ENCODE measurements at regions not wholly inside any gene's neighbourhood (a gene's known extent, or its start where the extent isn't known, plus 50 kb on each side); places are given as distances from the start of the nearest gene placed in this dataset.
"Not testable (repeated sequence)": the region's sequence is repeated elsewhere in the genome, so short reads cannot be mapped to it uniquely, and the experiment has no call there.

- intact Hi-C loops (cut with micrococcal nuclease): no loop called here
- no peaks in the 10 kb centered on the region for H3K9me3 Mint-ChIP-seq
- no peaks in the 10 kb centered on the region for H3K36me3 Mint-ChIP-seq (ENCODE audit: low read depth)
- no peak for DNase-seq (ENCODE audit: low spot score)
- H3K4me1 Mint-ChIP-seq (ENCODE audit: low read depth): no peaks in the 10 kb centered on the region
- H3K27me3 Mint-ChIP-seq (ENCODE audit: low read depth): no peaks in the 10 kb centered on the region
- no peak overlapping the region for H3K27ac Mint-ChIP-seq
- H3K4me3 Mint-ChIP-seq (ENCODE audit: low read depth): no peak overlapping the region
These were observed 622.4 kb upstream of the TBX3 start for GRCh38 chr12:115306380-115306779.

GRCh38 chr12:115305867-115306266, 621.9 kb upstream of the TBX3 start:
- Mint-ChIP-seq H3K9me3 (no peaks in the 10 kb centered on the region), H3K27ac (no peak overlapping the region), H3K36me3 (ENCODE audit: low read depth) (no peaks in the 10 kb centered on the region), H3K4me3 (ENCODE audit: low read depth) (no peak overlapping the region), H3K4me1 (ENCODE audit: low read depth) (no peaks in the 10 kb centered on the region), H3K27me3 (ENCODE audit: low read depth) (no peaks in the 10 kb centered on the region)
- intact Hi-C loops (cut with micrococcal nuclease): no loop called here
- no peak for DNase-seq (ENCODE audit: low spot score)

GRCh38 chr12:115305275-115305674, 621.3 kb upstream of the TBX3 start:
- H3K27me3 Mint-ChIP-seq (ENCODE audit: low read depth): no peaks in the 10 kb centered on the region
- intact Hi-C loops (cut with micrococcal nuclease): no loop called here
- no peaks in the 10 kb centered on the region for H3K4me1 Mint-ChIP-seq (ENCODE audit: low read depth)
- no peaks in the 10 kb centered on the region for H3K36me3 Mint-ChIP-seq (ENCODE audit: low read depth)
- no peak overlapping the region for H3K27ac Mint-ChIP-seq
- no peaks in the 10 kb centered on the region for H3K9me3 Mint-ChIP-seq
- no peak for DNase-seq (ENCODE audit: low spot score)
- no peak overlapping the region for H3K4me3 Mint-ChIP-seq (ENCODE audit: low read depth)

GRCh38 chr12:115303723-115304309, 619.8 kb upstream of the TBX3 start:
- DNase-seq (ENCODE audit: low spot score): no peak
- H3K36me3 Mint-ChIP-seq (ENCODE audit: low read depth): no peaks in the 10 kb centered on the region
- intact Hi-C loops (cut with micrococcal nuclease): no loop called here
- no peaks in the 10 kb centered on the region for H3K9me3 Mint-ChIP-seq
- H3K27me3 Mint-ChIP-seq (ENCODE audit: low read depth): no peaks in the 10 kb centered on the region
- H3K4me3 Mint-ChIP-seq (ENCODE audit: low read depth): no peak overlapping the region
- H3K4me1 Mint-ChIP-seq (ENCODE audit: low read depth): no peaks in the 10 kb centered on the region
- no peak overlapping the region for H3K27ac Mint-ChIP-seq

GRCh38 chr12:115297445-115297844, 613.5 kb upstream of the TBX3 start:
- Mint-ChIP-seq H3K4me3 (ENCODE audit: low read depth) (no peak overlapping the region), H3K4me1 (ENCODE audit: low read depth) (no peaks in the 10 kb centered on the region), H3K36me3 (ENCODE audit: low read depth) (no peaks in the 10 kb centered on the region), H3K27ac (no peak overlapping the region), H3K9me3 (no peaks in the 10 kb centered on the region), H3K27me3 (ENCODE audit: low read depth) (no peaks in the 10 kb centered on the region)
- intact Hi-C loops (cut with micrococcal nuclease): no loop called here
- no peak for DNase-seq (ENCODE audit: low spot score)

GRCh38 chr12:115296613-115297198, 612.7 kb upstream of the TBX3 start:
- Mint-ChIP-seq H3K9me3 (no peaks in the 10 kb centered on the region), H3K4me3 (ENCODE audit: low read depth) (no peak overlapping the region), H3K4me1 (ENCODE audit: low read depth) (no peaks in the 10 kb centered on the region), H3K27me3 (ENCODE audit: low read depth) (no peaks in the 10 kb centered on the region), H3K27ac (no peak overlapping the region), H3K36me3 (ENCODE audit: low read depth) (no peaks in the 10 kb centered on the region)
- intact Hi-C loops (cut with micrococcal nuclease): no loop called here
- no peak for DNase-seq (ENCODE audit: low spot score)

- H3K27me3 Mint-ChIP-seq (ENCODE audit: low read depth): no peaks in the 10 kb centered on the region
These were observed 611.9 kb upstream of the TBX3 start for GRCh38 chr12:115295886-115296285.

GRCh38 chr12:115294453-115295133, 610.6 kb upstream of the TBX3 start:
- no peak for DNase-seq (ENCODE audit: low spot score)
- H3K9me3 Mint-ChIP-seq: no peaks in the 10 kb centered on the region
- H3K27me3 Mint-ChIP-seq (ENCODE audit: low read depth): no peaks in the 10 kb centered on the region
- H3K27ac Mint-ChIP-seq: no peak overlapping the region
- intact Hi-C loops (cut with micrococcal nuclease): no loop called here
- no peaks in the 10 kb centered on the region for H3K4me1 Mint-ChIP-seq (ENCODE audit: low read depth)
- no peaks in the 10 kb centered on the region for H3K36me3 Mint-ChIP-seq (ENCODE audit: low read depth)
- no peak overlapping the region for H3K4me3 Mint-ChIP-seq (ENCODE audit: low read depth)

More at GRCh38 chr12:115295886-115296285, 611.9 kb upstream of the TBX3 start:
- H3K36me3 Mint-ChIP-seq (ENCODE audit: low read depth): no peaks in the 10 kb centered on the region
- intact Hi-C loops (cut with micrococcal nuclease): no loop called here
- H3K27ac Mint-ChIP-seq: no peak overlapping the region
- H3K4me1 Mint-ChIP-seq (ENCODE audit: low read depth): no peaks in the 10 kb centered on the region
- no peak for DNase-seq (ENCODE audit: low spot score)
- H3K4me3 Mint-ChIP-seq (ENCODE audit: low read depth): no peak overlapping the region
- H3K9me3 Mint-ChIP-seq: no peaks in the 10 kb centered on the region

- H3K4me3 Mint-ChIP-seq (ENCODE audit: low read depth); DNase-seq (ENCODE audit: low spot score); H3K27ac Mint-ChIP-seq; intact Hi-C loops (cut with micrococcal nuclease); H3K4me1 Mint-ChIP-seq (ENCODE audit: low read depth); H3K9me3 Mint-ChIP-seq; H3K36me3 Mint-ChIP-seq (ENCODE audit: low read depth); H3K27me3 Mint-ChIP-seq (ENCODE audit: low read depth): not testable (repeated sequence)
These were observed 601.5 kb upstream of the TBX3 start for GRCh38 chr12:115285429-115285828.

GRCh38 chr12:115273456-115273855, 589.5 kb upstream of the TBX3 start:
- intact Hi-C loops (cut with micrococcal nuclease): no loop called here
- no peak overlapping the region for H3K4me3 Mint-ChIP-seq (ENCODE audit: low read depth)
- H3K4me1 Mint-ChIP-seq (ENCODE audit: low read depth): no peaks in the 10 kb centered on the region
- no peak for DNase-seq (ENCODE audit: low spot score)
- peaks cover 3% of the 10 kb centered on the region for H3K9me3 Mint-ChIP-seq
- no peaks in the 10 kb centered on the region for H3K36me3 Mint-ChIP-seq (ENCODE audit: low read depth)
- H3K27ac Mint-ChIP-seq: no peak overlapping the region
- H3K27me3 Mint-ChIP-seq (ENCODE audit: low read depth): no peaks in the 10 kb centered on the region

- Mint-ChIP-seq H3K27ac (no peak overlapping the region), H3K36me3 (ENCODE audit: low read depth) (no peaks in the 10 kb centered on the region), H3K27me3 (ENCODE audit: low read depth) (no peaks in the 10 kb centered on the region), H3K4me3 (ENCODE audit: low read depth) (no peak overlapping the region), H3K9me3 (peaks cover 3% of the 10 kb centered on the region), H3K4me1 (ENCODE audit: low read depth) (no peaks in the 10 kb centered on the region)
- intact Hi-C loops (cut with micrococcal nuclease): no loop called here
- no peak for DNase-seq (ENCODE audit: low spot score)
These were observed 584.5 kb upstream of the TBX3 start for GRCh38 chr12:115268451-115268850.

- Mint-ChIP-seq H3K9me3 (peaks cover 3% of the 10 kb centered on the region), H3K36me3 (ENCODE audit: low read depth) (no peaks in the 10 kb centered on the region), H3K27ac (no peak overlapping the region)
These were observed 583.9 kb upstream of the TBX3 start for GRCh38 chr12:115267891-115268290.

GRCh38 chr12:115267464-115267863, 583.5 kb upstream of the TBX3 start:
- no peaks in the 10 kb centered on the region for H3K4me1 Mint-ChIP-seq (ENCODE audit: low read depth)
- no peaks in the 10 kb centered on the region for H3K36me3 Mint-ChIP-seq (ENCODE audit: low read depth)
- DNase-seq (ENCODE audit: low spot score): no peak

More at GRCh38 chr12:115267891-115268290, 583.9 kb upstream of the TBX3 start:
- DNase-seq (ENCODE audit: low spot score): no peak
- Mint-ChIP-seq H3K4me1 (ENCODE audit: low read depth) (no peaks in the 10 kb centered on the region), H3K27me3 (ENCODE audit: low read depth) (no peaks in the 10 kb centered on the region), H3K4me3 (ENCODE audit: low read depth) (no peak overlapping the region)
- intact Hi-C loops (cut with micrococcal nuclease): no loop called here

More at GRCh38 chr12:115267464-115267863, 583.5 kb upstream of the TBX3 start:
- intact Hi-C loops (cut with micrococcal nuclease): no loop called here
- Mint-ChIP-seq H3K27ac (no peak overlapping the region), H3K4me3 (ENCODE audit: low read depth) (no peak overlapping the region), H3K27me3 (ENCODE audit: low read depth) (no peaks in the 10 kb centered on the region), H3K9me3 (peaks cover 3% of the 10 kb centered on the region)

Measured in activated T-helper 2 cell treated with anti-CD3 and anti-CD28 coated beads, Interferon-gamma antibody, Interleukin-2, Interleukin-4, amounts not matched to agents 10 μg/mL and 5 μg/mL and 100 μg/mL, durations not matched to agents 14 hours and 24 hours and 36 hours (primary cell).